OCI-LY1 (cell line): ENCODE measurements at regions not wholly inside any gene's neighbourhood (a gene's known extent, or its start where the extent isn't known, plus 50 kb on each side); places are given as distances from the start of the nearest gene placed in this dataset.

Experiments used
- CTCF ChIP-seq: fragments of 200-600 bp; sonication (generic), shearing (Covaris generic); IDR thresholded peaks from 2 replicates; pipeline ENCODE4 v1.5.1; 2017; ENCODE audit warnings: mild to moderate bottlenecking, antibody characterized with exemption, low read length, moderate library complexity, mixed read lengths
- EZH2 ChIP-seq: fragments of 200-600 bp; sonication (generic), shearing (Covaris generic); IDR thresholded peaks from 2 replicates; pipeline ENCODE4 v1.8.0; 2017; ENCODE audit warnings: borderline replicate concordance, mixed run types, mild to moderate bottlenecking, antibody characterized with exemption, low read length, moderate library complexity, mixed read lengths

- TF ChIP-seq CTCF, result no peak
- TF ChIP-seq EZH2, result no peak
These were observed 310.2 kb downstream of the PTPRU start for GRCh38 chr1:29546496-29546895.
